Caco-2 (cell line): ENCODE measurements at regions not wholly inside any gene's neighbourhood (a gene's known extent, or its start where the extent isn't known, plus 50 kb on each side); places are given as distances from the start of the nearest gene placed in this dataset.

ENCODE experiments used
- BruUV-seq: library from RNA; stranded (reverse); fragments of 400-500 nt; replicated peaks from 2 replicates; lab custom pipeline; 2021; lab: Mats Ljungman, UMichigan
- CTCF ChIA-PET: fragments of 300-600 bp; sonication (Branson Sonifier 250); formaldehyde crosslinking; loops from one replicate; lab custom pipeline; 2022; ENCODE audit warnings: antibody characterized with exemption; lab: Charles Lee
- POLR2A ChIA-PET: fragments of 300-600 bp; sonication (Branson Sonifier 250); formaldehyde crosslinking; loops from one replicate; lab custom pipeline; 2022; ENCODE audit warnings: antibody characterized with exemption; lab: Charles Lee
- DNase-seq, 2 experiments: peaks; one replicate each; pipeline versions ENCODE4 v3.0.0 to v3.0.0-alpha.2; 2020 to 2022
- H3K27me3 ChIP-seq: replicated peaks from 2 replicates; pipeline ENCODE4 v1.6.0; 2011; ENCODE audit warnings: low read length; ENCODE audit not compliant: control insufficient read depth, insufficient read depth
- H3K36me3 ChIP-seq: 2 replicates; pipeline ENCODE4 v1.5.1; 2011; ENCODE audit warnings: low read length; ENCODE audit not compliant: control insufficient read depth, insufficient read depth
- H3K4me1 ChIP-seq: fragments of 250-450 bp; sonication (Bioruptor Pico); 2 replicates; pipeline ENCODE4 v1.5.1; 2020; ENCODE audit warnings: mild to moderate bottlenecking
- H3K4me3 ChIP-seq: 2 replicates; pipeline ENCODE4 v1.5.1; 2011; ENCODE audit warnings: low read depth, mild to moderate bottlenecking, control low read depth, low read length
- H3K9me3 ChIP-seq: fragments of 250-450 bp; sonication (Bioruptor Pico); 2 replicates; pipeline ENCODE4 v1.5.1; 2020; ENCODE audit warnings: mild to moderate bottlenecking, moderate library complexity
- H3K27ac Mint-ChIP-seq: one replicate; pipeline ENCODE4 v1.8.0; 2022; ENCODE audit warnings: mixed read lengths; ENCODE audit not compliant: unreplicated experiment
- H3K27me3 Mint-ChIP-seq: one replicate; pipeline ENCODE4 v1.8.0; 2022; ENCODE audit warnings: mixed read lengths; ENCODE audit not compliant: insufficient read depth, unreplicated experiment
- H3K36me3 Mint-ChIP-seq: one replicate; pipeline ENCODE4 v1.8.0; 2022; ENCODE audit warnings: mild to moderate bottlenecking, mixed read lengths; ENCODE audit not compliant: insufficient read depth, unreplicated experiment
- H3K4me1 Mint-ChIP-seq: one replicate; pipeline ENCODE4 v1.8.0; 2022; ENCODE audit warnings: low read depth, mixed read lengths; ENCODE audit not compliant: unreplicated experiment
- H3K4me3 Mint-ChIP-seq: one replicate; pipeline ENCODE4 v1.8.0; 2022; ENCODE audit warnings: mild to moderate bottlenecking, moderate library complexity, mixed read lengths; ENCODE audit not compliant: unreplicated experiment
- H3K9me3 Mint-ChIP-seq: one replicate; pipeline ENCODE4 v1.8.0; 2022; ENCODE audit warnings: mixed read lengths; ENCODE audit not compliant: unreplicated experiment
- CTCF ChIP-seq, 2 experiments: fragments of 200-600 bp in 1 of 2; IDR thresholded peaks; 1 replicate in 1 of 2; 2 replicates in 1 of 2; pipeline versions ENCODE4 v1.5.1 to v1.8.0; 2011 to 2022; ENCODE audit warnings: antibody characterized with exemption in 1 of 2, control low read depth in 1 of 2, inconsistent platforms in 1 of 2, low read depth in 1 of 2, low read length in 1 of 2, mild to moderate bottlenecking in 1 of 2, moderate library complexity in 1 of 2; ENCODE audit not compliant: insufficient read depth in 1 of 2, severe bottlenecking in 1 of 2, unreplicated experiment in 1 of 2
- intact Hi-C: fragments of 100-400 bp; cut with micrococcal nuclease; formaldehyde crosslinking; loops from one replicate; pipeline ENCODE4 v1.10.0; 2022; ENCODE audit not compliant: unreplicated experiment

- BruUV-seq: no TSS peak
Observed at GRCh38 chr3:153038367-153038766, 123.7 kb upstream of the RAP2B start.

GRCh38 chr3:153038779-153039178 lies 123.2 kb upstream of the RAP2B start:
- Histone ChIP-seq H3K4me1 (no peaks in the 10 kb centered on the region), H3K36me3 (no peaks in the 10 kb centered on the region), H3K27me3 (no peaks in the 10 kb centered on the region; the same call in 1 of the 2 replicates), H3K9me3 (no peaks in the 10 kb centered on the region), H3K4me3 (no peak overlapping the region)
- ChIA-PET POLR2A (no interaction called here), CTCF (no interaction called here)
- peaks cover 4% of the 10 kb centered on the region for H3K4me1 Mint-ChIP-seq
- TF ChIP-seq CTCF (IDR thresholded peaks at IDR 0.05; ENCODE audit: insufficient read depth in 1 of 2, low read depth in 1 of 2, low read length in 1 of 2, severe bottlenecking in 1 of 2, unreplicated experiment in 1 of 2): no peak
- intact Hi-C loops: no loop called here
- DNase-seq: no peak
- no peak overlapping the region for H3K27ac Mint-ChIP-seq
- H3K36me3 Mint-ChIP-seq: no peaks in the 10 kb centered on the region
- H3K9me3 Mint-ChIP-seq: no peaks in the 10 kb centered on the region
- no peak overlapping the region for H3K4me3 Mint-ChIP-seq
- no peaks in the 10 kb centered on the region for H3K27me3 Mint-ChIP-seq
- BruUV-seq: no TSS peak

More at GRCh38 chr3:153038367-153038766, 123.7 kb upstream of the RAP2B start:
- Mint-ChIP-seq H3K27ac (no peak overlapping the region), H3K27me3 (no peaks in the 10 kb centered on the region), H3K36me3 (no peaks in the 10 kb centered on the region), H3K4me1 (peaks cover under 1% of the 10 kb centered on the region), H3K9me3 (no peaks in the 10 kb centered on the region), H3K4me3 (no peak overlapping the region)
- H3K9me3 ChIP-seq: no peaks in the 10 kb centered on the region
- ChIA-PET POLR2A (no interaction called here), CTCF (no interaction called here)
- no peaks in the 10 kb centered on the region for H3K4me1 ChIP-seq
- TF ChIP-seq CTCF (IDR thresholded peaks at IDR 0.05; ENCODE audit: insufficient read depth in 1 of 2, low read depth in 1 of 2, low read length in 1 of 2, severe bottlenecking in 1 of 2, unreplicated experiment in 1 of 2): no peak
- no peaks in the 10 kb centered on the region for H3K36me3 ChIP-seq
- intact Hi-C loops: no loop called here
- H3K27me3 ChIP-seq: no peaks in the 10 kb centered on the region; the same call in 1 of the 2 replicates
- H3K4me3 ChIP-seq: no peak overlapping the region
- DNase-seq: no peak

- Histone ChIP-seq H3K27me3 (no peaks in the 10 kb centered on the region), H3K36me3 (no peaks in the 10 kb centered on the region), H3K4me3 (no peak overlapping the region), H3K9me3 (no peaks in the 10 kb centered on the region), H3K4me1 (no peaks in the 10 kb centered on the region)
- ChIA-PET POLR2A (no interaction called here), CTCF (interaction anchor here (0.7 kb wide), 1 partner anchor 249 kb away, joined by 3 read pairs; no protein-coding TSS in a partner anchor)
- DNase-seq: no peak
- peaks cover 6% of the 10 kb centered on the region for H3K4me1 Mint-ChIP-seq
- no peaks in the 10 kb centered on the region for H3K36me3 Mint-ChIP-seq
- intact Hi-C loops: no loop called here
- H3K9me3 Mint-ChIP-seq: no peaks in the 10 kb centered on the region
- no peaks in the 10 kb centered on the region for H3K27me3 Mint-ChIP-seq
- no TSS peak for BruUV-seq
- H3K4me3 Mint-ChIP-seq: no peak overlapping the region
- H3K27ac Mint-ChIP-seq: no peak overlapping the region
- no peak for TF ChIP-seq CTCF (IDR thresholded peaks at IDR 0.05; ENCODE audit: insufficient read depth in 1 of 2, low read depth in 1 of 2, low read length in 1 of 2, severe bottlenecking in 1 of 2, unreplicated experiment in 1 of 2)
Observed at GRCh38 chr3:153041181-153041580, 120.8 kb upstream of the RAP2B start.
